ENCODE measurements at regions not wholly inside any gene's neighbourhood (a gene's known extent, or its start where the extent isn't known, plus 50 kb on each side); places are given as distances from the start of the nearest gene placed in this dataset.

DNA sequence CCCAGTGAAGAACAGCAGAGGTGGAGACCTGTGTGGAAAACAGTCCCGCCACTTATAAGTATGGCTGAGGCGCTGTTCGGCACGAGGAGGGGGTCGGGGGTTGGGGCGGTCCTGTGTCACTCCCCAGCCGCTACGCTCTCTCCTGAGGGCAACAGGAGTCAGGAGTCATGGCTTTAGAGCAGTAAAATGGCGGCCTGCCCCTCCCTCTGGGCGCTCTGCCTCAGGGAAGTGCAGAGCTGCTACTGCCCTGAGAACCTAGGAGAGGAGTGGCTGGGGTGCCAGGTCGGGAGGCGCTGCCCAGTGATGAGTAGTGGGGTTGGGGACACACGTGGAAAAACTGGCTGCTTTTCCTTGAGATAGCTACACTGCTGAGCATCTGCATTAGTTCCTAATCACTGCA lies 551.2 kb upstream of the AMOT start:
- Histone ChIP-seq H3K79me2 (ENCODE audit: control insufficient read depth in 1 of 2, insufficient read depth in 2 of 2, low read length in 2 of 2) (no peaks in the 10 kb centered on the region), H3K9me3 (ENCODE audit: insufficient read depth in 2 of 2, low read depth in 1 of 2, low read length in 1 of 2) (peaks cover 3 to 20% of the 10 kb centered on the region in 2 experiments; a peak in 2 of 4 replicates), H3K23ac (ENCODE audit: insufficient read length) (no peak overlapping the region), H4K20me1 (replicated peaks in 1 of 2; ENCODE audit: control insufficient read depth in 1 of 2, insufficient read depth in 2 of 2, low read length in 2 of 2) (no peaks in the 10 kb centered on the region), H3K9ac (replicated peaks in 1 of 4; ENCODE audit: extremely low read depth in 1 of 4, low read depth in 3 of 4, low read length in 3 of 4) (no peak overlapping the region), H2BK5ac (ENCODE audit: low read depth, low read length) (no peak overlapping the region), H3K23me2 (ENCODE audit: low read depth, low read length) (no peaks in the 10 kb centered on the region), H3K4ac (replicated peaks; ENCODE audit: insufficient read length, low read depth, low read length) (no peak overlapping the region), H3K27ac (ENCODE audit: low read depth, low read length) (no peak overlapping the region), H4K5ac (ENCODE audit: insufficient read length, low read depth, low read length) (no peak overlapping the region), H2BK120ac (replicated peaks; ENCODE audit: low read depth, low read length) (no peak overlapping the region), H3K18ac (ENCODE audit: extremely low read depth, low read length) (no peak overlapping the region), H3K79me1 (ENCODE audit: low read depth, low read length) (no peaks in the 10 kb centered on the region), H4K91ac (replicated peaks; ENCODE audit: insufficient read length, low read length) (no peak overlapping the region), H3K27me3 (replicated peaks in 1 of 4; ENCODE audit: control insufficient read depth in 3 of 4, extremely low read depth in 1 of 4, insufficient read depth in 3 of 4, low read length in 3 of 4) (no peaks in the 10 kb centered on the region), H3K14ac (ENCODE audit: insufficient read length) (no peak overlapping the region), H2BK15ac (ENCODE audit: low read length) (no peak overlapping the region), H2AK5ac (ENCODE audit: low read depth, low read length) (no peak overlapping the region), H4K8ac (ENCODE audit: extremely low read depth, insufficient read depth, low read length) (no peak overlapping the region), H3K4me2 (ENCODE audit: insufficient read depth in 1 of 2, low read depth in 2 of 2, low read length in 2 of 2) (no peak overlapping the region), H3K56ac (replicated peaks; ENCODE audit: insufficient read length, low read depth, low read length) (no peak overlapping the region), H3K36me3 (ENCODE audit: control insufficient read depth in 2 of 4, insufficient read depth in 4 of 4, low read length in 3 of 4) (no peaks in the 10 kb centered on the region), H2BK12ac (ENCODE audit: low read depth, low read length) (no peak overlapping the region), H3K4me3 (ENCODE audit: extremely low read depth in 1 of 4, insufficient read depth in 2 of 4, low read depth in 3 of 4, low read length in 4 of 4) (no peak overlapping the region), H2BK20ac (ENCODE audit: low read length) (no peak overlapping the region), H2AFZ (ENCODE audit: low read length) (no peak overlapping the region), H3K4me1 (replicated peaks in 1 of 4; ENCODE audit: control insufficient read depth in 3 of 4, insufficient read depth in 4 of 4, low read length in 3 of 4) (no peaks in the 10 kb centered on the region)
- CTCF ChIA-PET (ENCODE audit: partially characterized antibody): no interaction called here
- no peak for DNase-seq (ENCODE audit: low read depth in 1 of 2, low spot score in 2 of 2)
- 97% methylated on average over 11 of the region's 13 CpGs; no CpG with 5 or more reads in 1 of the 2 experiments for WGBS, 2 experiments (ENCODE audit: extremely low coverage in 1 of 2, insufficient coverage in 1 of 2, insufficient read length in 1 of 2, insufficient replicate concordance in 2 of 2, low coverage in 1 of 2, low lambda C conversion rate in 2 of 2, missing lambda C conversion rate in 1 of 2)
- no peak for FAIRE-seq
- TF ChIP-seq, protein P1, sequence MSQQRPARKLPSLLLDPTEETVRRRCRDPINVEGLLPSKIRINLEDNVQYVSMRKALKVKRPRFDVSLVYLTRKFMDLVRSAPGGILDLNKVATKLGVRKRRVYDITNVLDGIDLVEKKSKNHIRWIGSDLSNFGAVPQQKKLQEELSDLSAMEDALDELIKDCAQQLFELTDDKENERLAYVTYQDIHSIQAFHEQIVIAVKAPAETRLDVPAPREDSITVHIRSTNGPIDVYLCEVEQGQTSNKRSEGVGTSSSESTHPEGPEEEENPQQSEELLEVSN (IDR thresholded peaks at IDR 0.05): no peak
- TF ChIP-seq EGR1 (IDR thresholded peaks at IDR 0.05; ENCODE audit: borderline replicate concordance, low read depth, low read length) (no peak), SIRT6 (IDR thresholded peaks at IDR 0.05; ENCODE audit: low read length) (no peak), RBBP5 (IDR thresholded peaks at IDR 0.05; ENCODE audit: borderline replicate concordance, low read depth, low read length) (no peak)
- POLR2A ChIA-PET (ENCODE audit: partially characterized antibody): no interaction called here
